Mammary epithelial cell (primary cell): ENCODE measurements at regions not wholly inside any gene's neighbourhood (a gene's known extent, or its start where the extent isn't known, plus 50 kb on each side); places are given as distances from the start of the nearest gene placed in this dataset.

Source experiments
- EZH2 ChIP-seq: IDR thresholded peaks from 2 replicates; pipeline ENCODE4 v1.6.1; 2012; ENCODE audit warnings: low read length, inconsistent platforms, borderline replicate concordance
- TF ChIP-seq, protein P1 (sequence below), 2 donors: IDR thresholded peaks in 1 of 2; conservative IDR thresholded peaks in 1 of 2; 2 replicates each; pipeline ENCODE4 v1.5.1; 2011 to 2012; ENCODE audit warnings: inconsistent platforms in 2 of 2, low read length in 2 of 2, mild to moderate bottlenecking in 2 of 2, control low read depth in 1 of 2, low read depth in 1 of 2; ENCODE audit not compliant: insufficient read depth in 1 of 2; ENCODE audit errors: extremely low read depth in 1 of 2

GRCh38 chr6:56380476-56380875, 133.1 kb upstream of the COL21A1 start:
- TF ChIP-seq, protein P1, sequence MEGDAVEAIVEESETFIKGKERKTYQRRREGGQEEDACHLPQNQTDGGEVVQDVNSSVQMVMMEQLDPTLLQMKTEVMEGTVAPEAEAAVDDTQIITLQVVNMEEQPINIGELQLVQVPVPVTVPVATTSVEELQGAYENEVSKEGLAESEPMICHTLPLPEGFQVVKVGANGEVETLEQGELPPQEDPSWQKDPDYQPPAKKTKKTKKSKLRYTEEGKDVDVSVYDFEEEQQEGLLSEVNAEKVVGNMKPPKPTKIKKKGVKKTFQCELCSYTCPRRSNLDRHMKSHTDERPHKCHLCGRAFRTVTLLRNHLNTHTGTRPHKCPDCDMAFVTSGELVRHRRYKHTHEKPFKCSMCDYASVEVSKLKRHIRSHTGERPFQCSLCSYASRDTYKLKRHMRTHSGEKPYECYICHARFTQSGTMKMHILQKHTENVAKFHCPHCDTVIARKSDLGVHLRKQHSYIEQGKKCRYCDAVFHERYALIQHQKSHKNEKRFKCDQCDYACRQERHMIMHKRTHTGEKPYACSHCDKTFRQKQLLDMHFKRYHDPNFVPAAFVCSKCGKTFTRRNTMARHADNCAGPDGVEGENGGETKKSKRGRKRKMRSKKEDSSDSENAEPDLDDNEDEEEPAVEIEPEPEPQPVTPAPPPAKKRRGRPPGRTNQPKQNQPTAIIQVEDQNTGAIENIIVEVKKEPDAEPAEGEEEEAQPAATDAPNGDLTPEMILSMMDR (conservative IDR thresholded peaks at IDR 0.05 in 1 of 2, IDR thresholded peaks at IDR 0.05 in 1 of 2; ENCODE audit: extremely low read depth in 1 of 2, insufficient read depth in 1 of 2, low read depth in 1 of 2, low read length in 2 of 2): no peak
- no peak for TF ChIP-seq EZH2
